Activated CD4-positive, alpha-beta T cell treated with anti-CD3 and anti-CD28 coated beads for 24 hours (primary cell): ENCODE measurements at regions not wholly inside any gene's neighbourhood (a gene's known extent, or its start where the extent isn't known, plus 50 kb on each side); places are given as distances from the start of the nearest gene placed in this dataset.
"Not testable (repeated sequence)": the region's sequence is repeated elsewhere in the genome, so short reads cannot be mapped to it uniquely, and the experiment has no call there.

ENCODE experiments used
- DNase-seq, 2 donors: peaks; one replicate each; pipeline ENCODE4 v3.0.0-alpha.2; 2020; ENCODE audit warnings: low read depth in 2 of 2

GRCh38 chr5:135094339-135095051 lies 60.5 kb upstream of the PITX1 start:
- no peak for DNase-seq

DNA sequence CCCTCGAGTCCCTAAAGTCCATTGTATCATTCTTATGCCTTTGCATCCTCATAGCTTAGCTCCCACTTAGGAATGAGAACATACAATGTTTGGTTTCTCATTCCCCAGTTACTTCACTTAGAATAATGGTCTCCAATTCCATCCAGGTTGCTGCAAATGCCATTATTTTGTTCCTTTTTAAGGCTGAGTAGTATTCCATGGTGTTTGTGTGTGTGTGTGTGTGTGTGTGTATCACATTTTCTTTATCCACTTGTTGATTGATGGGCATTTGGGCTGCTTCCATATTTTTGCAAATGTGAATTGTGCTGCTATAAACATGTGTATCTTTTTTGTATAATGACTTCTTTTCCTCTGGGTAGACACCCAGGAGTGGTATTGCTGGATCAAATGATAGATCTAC lies 59.5 kb upstream of the PITX1 start:
- DNase-seq = not testable (repeated sequence)

DNA sequence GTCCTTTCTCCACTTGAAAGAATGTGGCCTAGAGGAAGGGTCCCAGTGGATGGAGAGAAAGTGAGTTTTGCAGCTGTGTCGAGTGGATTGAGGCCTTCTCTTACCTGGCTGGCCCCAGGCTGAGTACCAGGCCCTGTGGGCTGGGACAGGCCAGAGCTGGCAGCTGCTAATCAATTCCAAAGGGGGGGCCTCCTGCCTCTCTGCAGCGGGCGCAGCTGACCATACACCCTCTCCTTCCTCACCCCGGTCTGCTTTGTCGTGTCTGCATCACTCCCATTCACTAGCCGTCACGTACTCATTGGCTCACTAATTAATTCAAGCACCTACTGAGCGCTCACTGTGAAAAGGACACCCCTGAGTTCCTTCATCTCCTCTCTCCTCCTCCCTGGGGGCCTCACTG lies 58.4 kb upstream of the PITX1 start:
- DNase-seq = no peak

DNA sequence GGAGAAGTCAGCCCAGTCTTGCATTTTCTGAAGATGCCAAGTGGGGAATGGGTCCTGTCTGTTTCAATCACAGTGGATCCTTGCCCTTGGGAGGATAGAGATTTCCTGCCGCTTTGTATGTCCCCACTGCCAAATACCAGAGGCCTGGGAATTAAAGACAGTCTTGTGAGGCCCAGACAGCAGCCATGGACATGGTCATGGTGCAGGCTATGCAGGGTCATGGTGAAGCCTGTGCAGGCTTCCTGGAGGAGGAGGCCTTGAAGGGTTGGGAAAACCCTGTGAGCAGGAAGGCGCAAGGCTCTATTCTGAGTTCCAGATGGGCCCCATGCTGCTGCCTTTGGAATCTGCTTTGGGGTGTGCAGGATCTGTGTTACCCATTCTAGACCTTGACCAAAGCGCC lies 57.3 kb upstream of the PITX1 start:
- DNase-seq = no peak

GRCh38 chr5:135089912-135090311 lies 55.9 kb upstream of the PITX1 start:
- DNase-seq = no peak

DNA sequence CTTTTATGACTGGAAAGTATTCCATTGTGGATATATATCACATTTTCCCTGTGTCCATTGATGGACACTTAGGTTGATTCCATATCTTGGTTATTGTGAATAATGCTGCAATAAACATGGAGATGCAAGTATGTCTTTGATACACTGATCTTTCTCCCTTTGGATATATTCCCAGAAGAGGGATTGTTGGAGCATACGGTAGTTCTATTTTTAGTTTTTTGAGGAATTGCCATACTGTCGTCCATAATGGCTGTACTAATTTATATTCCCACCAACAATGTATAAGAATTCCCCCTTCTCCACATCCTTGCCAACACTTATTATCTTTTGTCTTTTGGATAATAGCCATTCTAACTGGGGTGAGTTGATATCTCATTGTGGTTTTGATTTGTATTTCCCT lies 54.9 kb upstream of the PITX1 start:
- no peak for DNase-seq

DNA sequence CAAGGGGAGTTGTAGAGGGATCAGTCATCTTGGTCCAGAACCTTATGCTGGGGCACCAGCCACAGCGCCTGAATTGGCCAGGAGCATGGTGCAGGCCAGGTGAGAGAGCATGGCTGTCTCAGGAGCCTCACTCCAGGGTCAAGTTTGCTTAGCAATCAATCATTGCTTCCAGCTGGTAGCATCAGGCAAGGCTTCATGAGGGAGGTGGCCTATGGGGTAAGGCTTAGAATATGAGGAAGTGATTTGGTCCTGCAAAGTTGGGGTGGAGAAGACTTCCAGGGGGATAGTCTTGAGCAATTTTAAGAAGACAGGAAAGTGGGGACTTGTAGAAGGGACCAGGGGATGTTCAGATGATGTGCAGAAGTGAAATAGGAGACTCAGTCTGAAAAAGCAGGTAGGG lies 53.9 kb upstream of the PITX1 start:
- DNase-seq = no peak

GRCh38 chr5:135085936-135086725 lies 52.1 kb upstream of the PITX1 start:
- no peak for DNase-seq

GRCh38 chr5:135085133-135085935 lies 51.3 kb upstream of the PITX1 start:
- DNase-seq = no peak
